Ishikawa (cell line): ENCODE measurements at regions not wholly inside any gene's neighbourhood (a gene's known extent, or its start where the extent isn't known, plus 50 kb on each side); places are given as distances from the start of the nearest gene placed in this dataset.

Source experiments
- CEBPB ChIP-seq: IDR thresholded peaks from 2 replicates; pipeline ENCODE4 v1.6.1; 2012
- CREB1 ChIP-seq: IDR thresholded peaks from 2 replicates; pipeline ENCODE4 v1.6.1; 2012; ENCODE audit warnings: low read depth
- EGR1 ChIP-seq: IDR thresholded peaks from 2 replicates; pipeline ENCODE4 v1.6.1; 2012
- EP300 ChIP-seq: IDR thresholded peaks from 2 replicates; pipeline ENCODE4 v1.6.1; 2012; ENCODE audit warnings: borderline replicate concordance
- FOXM1 ChIP-seq: IDR thresholded peaks from 2 replicates; pipeline ENCODE4 v1.6.1; 2012; ENCODE audit warnings: low read depth, borderline replicate concordance
- NFIC ChIP-seq: IDR thresholded peaks from 2 replicates; pipeline ENCODE4 v1.6.1; 2012
- RAD21 ChIP-seq: IDR thresholded peaks from 2 replicates; pipeline ENCODE4 v1.6.1; 2012; ENCODE audit warnings: low read depth
- TAF1 ChIP-seq: IDR thresholded peaks from 2 replicates; pipeline ENCODE4 v1.6.1; 2012; ENCODE audit warnings: low read depth, mild to moderate bottlenecking
- TCF12 ChIP-seq: IDR thresholded peaks from 2 replicates; pipeline ENCODE4 v1.6.1; 2012; ENCODE audit warnings: low read depth
- TEAD4 ChIP-seq: IDR thresholded peaks from 2 replicates; pipeline ENCODE4 v1.6.1; 2012
- YY1 ChIP-seq: IDR thresholded peaks from 2 replicates; pipeline ENCODE4 v1.6.1; 2012; ENCODE audit warnings: low read depth
- ZBTB7A ChIP-seq: IDR thresholded peaks from 2 replicates; pipeline ENCODE4 v1.6.1; 2012; ENCODE audit warnings: low read depth
- TF ChIP-seq, protein P1 (sequence below): IDR thresholded peaks from 2 replicates; pipeline ENCODE4 v1.6.1; 2012
- TF ChIP-seq, protein P2 (sequence below): IDR thresholded peaks from 2 replicates; pipeline ENCODE4 v1.6.1; 2012
- TF ChIP-seq, protein P3 (sequence below): IDR thresholded peaks from 2 replicates; pipeline ENCODE4 v1.6.1; 2012; ENCODE audit warnings: low read depth, mild to moderate bottlenecking

DNA sequence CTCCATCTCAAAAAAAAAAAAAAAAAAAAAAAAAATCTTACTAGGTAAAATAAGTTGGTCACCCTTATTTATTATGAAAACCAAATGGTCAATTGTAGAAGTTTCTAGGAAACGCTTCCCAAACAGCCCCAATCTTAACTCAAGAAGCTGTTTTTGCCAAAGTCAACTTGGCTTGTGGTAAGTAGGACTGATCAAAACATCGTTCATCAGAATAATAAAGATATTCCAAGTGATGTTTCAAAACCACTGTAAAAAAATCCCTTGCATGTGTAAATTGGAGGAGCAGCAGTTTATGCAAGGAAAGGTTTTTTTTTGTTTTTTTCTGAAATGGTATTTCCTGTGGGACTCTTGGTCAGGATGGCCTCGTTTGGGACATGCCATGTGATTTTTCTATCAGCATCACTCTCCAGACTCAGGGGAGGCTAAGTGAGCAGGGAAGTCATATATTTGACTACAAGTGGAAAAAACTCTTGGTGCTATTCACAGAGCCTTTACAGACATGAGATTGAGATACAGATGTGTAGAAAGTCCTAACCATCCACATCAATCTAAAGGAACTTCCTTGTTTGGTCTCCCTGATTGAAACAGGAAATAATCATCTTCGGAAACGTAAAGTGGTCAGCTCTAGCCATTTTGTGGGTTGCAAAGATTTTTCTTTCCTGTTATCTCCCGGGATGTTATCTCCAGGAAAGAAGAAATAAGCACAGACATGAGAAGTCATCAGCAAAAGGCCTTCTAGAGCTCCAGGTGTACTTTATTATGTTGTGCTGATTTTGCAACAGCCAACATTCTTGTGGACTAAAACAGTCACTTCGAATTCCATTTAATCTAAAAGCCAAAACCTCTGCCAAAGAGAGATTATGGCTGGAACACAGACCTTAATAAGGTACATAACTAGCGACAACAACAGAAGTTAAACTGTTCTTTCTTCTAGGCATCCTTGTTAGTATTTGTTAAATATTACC is 177.8 kb downstream of the EDN1 start:
- TF ChIP-seq CREB1 (no peak), TAF1 (no peak)

DNA sequence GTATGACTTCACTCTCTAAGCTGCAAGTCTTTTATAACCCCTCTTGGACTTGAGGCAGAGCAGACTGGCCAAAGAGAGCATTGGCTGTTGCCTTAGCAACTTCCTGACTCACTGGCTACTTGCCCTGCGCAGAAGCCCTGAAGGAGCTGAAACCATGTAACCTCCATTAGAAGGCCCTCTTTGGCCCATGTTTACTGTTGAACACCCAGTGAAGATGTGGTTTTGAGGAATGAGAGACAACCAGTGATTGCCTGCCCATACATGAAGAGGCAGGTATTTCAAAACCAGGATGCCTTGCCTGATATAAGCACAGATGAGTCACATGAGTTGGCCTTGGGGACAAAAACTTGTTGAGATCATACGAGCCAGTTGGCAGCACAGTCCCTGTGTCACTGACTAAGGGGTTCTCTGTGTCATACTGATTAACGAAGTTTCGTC is 182.5 kb downstream of the EDN1 start:
- TF ChIP-seq, protein P1, sequence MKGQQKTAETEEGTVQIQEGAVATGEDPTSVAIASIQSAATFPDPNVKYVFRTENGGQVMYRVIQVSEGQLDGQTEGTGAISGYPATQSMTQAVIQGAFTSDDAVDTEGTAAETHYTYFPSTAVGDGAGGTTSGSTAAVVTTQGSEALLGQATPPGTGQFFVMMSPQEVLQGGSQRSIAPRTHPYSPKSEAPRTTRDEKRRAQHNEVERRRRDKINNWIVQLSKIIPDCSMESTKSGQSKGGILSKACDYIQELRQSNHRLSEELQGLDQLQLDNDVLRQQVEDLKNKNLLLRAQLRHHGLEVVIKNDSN, result no peak
- no peak for TF ChIP-seq CREB1
- no peak for TF ChIP-seq EP300
- no peak for TF ChIP-seq CEBPB
- TF ChIP-seq, protein P2, sequence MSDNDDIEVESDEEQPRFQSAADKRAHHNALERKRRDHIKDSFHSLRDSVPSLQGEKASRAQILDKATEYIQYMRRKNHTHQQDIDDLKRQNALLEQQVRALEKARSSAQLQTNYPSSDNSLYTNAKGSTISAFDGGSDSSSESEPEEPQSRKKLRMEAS, result no peak
- TF ChIP-seq TEAD4, result no peak
- no peak for TF ChIP-seq ZBTB7A
- TF ChIP-seq FOXM1, result no peak
- TF ChIP-seq YY1, result no peak
- TF ChIP-seq RAD21, result no peak
- no peak for TF ChIP-seq EGR1
- no peak for TF ChIP-seq TAF1
- TF ChIP-seq NFIC, result no peak
- TF ChIP-seq, protein P3, sequence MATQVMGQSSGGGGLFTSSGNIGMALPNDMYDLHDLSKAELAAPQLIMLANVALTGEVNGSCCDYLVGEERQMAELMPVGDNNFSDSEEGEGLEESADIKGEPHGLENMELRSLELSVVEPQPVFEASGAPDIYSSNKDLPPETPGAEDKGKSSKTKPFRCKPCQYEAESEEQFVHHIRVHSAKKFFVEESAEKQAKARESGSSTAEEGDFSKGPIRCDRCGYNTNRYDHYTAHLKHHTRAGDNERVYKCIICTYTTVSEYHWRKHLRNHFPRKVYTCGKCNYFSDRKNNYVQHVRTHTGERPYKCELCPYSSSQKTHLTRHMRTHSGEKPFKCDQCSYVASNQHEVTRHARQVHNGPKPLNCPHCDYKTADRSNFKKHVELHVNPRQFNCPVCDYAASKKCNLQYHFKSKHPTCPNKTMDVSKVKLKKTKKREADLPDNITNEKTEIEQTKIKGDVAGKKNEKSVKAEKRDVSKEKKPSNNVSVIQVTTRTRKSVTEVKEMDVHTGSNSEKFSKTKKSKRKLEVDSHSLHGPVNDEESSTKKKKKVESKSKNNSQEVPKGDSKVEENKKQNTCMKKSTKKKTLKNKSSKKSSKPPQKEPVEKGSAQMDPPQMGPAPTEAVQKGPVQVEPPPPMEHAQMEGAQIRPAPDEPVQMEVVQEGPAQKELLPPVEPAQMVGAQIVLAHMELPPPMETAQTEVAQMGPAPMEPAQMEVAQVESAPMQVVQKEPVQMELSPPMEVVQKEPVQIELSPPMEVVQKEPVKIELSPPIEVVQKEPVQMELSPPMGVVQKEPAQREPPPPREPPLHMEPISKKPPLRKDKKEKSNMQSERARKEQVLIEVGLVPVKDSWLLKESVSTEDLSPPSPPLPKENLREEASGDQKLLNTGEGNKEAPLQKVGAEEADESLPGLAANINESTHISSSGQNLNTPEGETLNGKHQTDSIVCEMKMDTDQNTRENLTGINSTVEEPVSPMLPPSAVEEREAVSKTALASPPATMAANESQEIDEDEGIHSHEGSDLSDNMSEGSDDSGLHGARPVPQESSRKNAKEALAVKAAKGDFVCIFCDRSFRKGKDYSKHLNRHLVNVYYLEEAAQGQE, result no peak
- TF ChIP-seq TCF12, result no peak

DNA sequence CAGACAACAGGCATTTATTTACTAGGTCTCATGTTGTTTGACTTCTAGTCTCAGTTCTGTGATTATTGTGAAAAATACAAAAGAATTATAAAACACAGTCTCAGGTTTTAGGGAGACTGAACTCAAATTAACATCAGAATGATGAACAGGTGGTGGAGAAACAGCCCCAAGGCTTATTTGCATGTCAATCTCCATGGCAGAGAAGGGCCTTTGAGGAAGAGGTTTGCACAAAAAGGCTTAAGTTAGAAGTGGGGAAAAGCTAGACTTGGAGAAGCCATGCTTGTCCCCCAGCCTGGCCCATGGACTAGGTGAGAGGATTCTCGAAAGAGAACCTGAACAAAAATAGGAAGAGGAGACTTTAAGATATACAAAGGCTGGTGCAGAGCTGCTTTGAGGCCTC is 183.3 kb downstream of the EDN1 start:
- TF ChIP-seq CREB1 (no peak), NFIC (no peak), TEAD4 (no peak), CEBPB (no peak)
- TF ChIP-seq, protein P2, result no peak

DNA sequence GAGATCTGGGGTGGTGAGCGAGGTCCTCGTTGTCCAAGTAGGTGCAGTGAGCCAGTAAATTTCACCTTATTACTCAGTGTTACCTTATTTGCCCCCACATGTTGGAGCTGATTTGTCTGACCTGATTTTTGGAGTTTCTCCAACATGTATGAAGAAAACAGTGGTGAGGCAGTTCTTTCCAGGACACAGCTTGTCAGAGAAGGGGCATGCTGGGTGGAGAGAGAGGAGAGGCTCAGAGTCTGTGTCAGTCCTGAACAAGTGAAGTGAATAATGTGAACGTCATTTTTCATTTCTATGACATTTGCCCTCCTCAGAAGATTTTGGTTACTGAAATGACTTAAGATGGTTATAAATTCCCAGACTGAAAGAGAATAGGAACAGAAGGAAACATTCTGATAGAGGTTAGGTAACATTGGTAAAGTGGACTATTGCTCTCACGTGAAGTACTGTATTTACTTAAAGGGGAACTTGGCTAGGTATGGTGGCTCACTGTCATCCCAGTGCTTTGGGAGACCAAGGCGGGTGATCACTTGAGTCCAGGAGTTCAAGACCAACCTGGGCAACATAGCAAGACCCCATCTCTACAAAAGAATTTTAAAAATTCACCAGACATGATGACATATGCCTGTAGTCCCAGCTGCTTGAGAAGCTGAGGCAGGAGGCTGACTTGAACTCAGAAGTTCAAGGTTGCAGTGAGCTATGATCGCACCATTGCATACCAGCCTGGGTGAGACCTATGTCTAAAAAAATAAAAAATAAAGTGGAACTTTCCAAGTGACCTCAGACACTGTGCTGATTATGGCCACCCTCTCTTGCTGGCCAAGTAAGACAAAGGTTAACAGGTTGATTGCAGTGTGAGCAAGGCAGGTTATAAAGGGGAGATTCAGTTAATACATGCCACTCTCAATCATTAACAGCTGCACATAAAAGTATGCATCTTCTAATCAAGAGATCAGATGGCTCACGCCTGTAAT is 184.3 kb downstream of the EDN1 start:
- TF ChIP-seq, protein P2, result no peak
- TF ChIP-seq RAD21 (no peak), YY1 (no peak), TCF12 (no peak), FOXM1 (no peak), ZBTB7A (no peak), CREB1 (no peak), EP300 (no peak), TAF1 (no peak), TEAD4 (no peak), NFIC (no peak), EGR1 (no peak), CEBPB (no peak)
- TF ChIP-seq, protein P1, result no peak
- TF ChIP-seq, protein P3, result no peak

DNA sequence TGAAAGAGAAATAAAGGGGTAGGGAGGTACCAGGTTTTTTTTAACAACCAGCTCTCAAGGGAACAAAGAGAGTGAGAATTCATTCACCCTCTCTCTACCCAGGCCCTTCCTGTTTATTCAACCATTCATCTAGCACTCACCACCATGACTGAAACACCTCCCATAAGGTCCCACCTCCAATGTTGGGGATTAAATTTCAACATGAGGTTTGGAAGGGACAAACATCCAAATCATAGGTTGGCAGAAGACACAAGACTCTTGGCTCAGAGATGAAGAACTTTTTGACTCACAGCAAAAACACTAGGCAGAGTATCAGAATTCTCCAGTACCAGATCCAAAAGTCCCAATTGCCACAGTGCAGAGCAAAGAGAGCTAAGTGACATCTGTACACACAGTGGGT is 186.3 kb downstream of the EDN1 start:
- no peak for TF ChIP-seq TEAD4
- TF ChIP-seq, protein P1, result no peak
- no peak for TF ChIP-seq FOXM1
- no peak for TF ChIP-seq EGR1
